HG03378 (cell line): ENCODE measurements at regions not wholly inside any gene's neighbourhood (a gene's known extent, or its start where the extent isn't known, plus 50 kb on each side); places are given as distances from the start of the nearest gene placed in this dataset.

Source experiments
- ATAC-seq: cut with Tn5 transposase; IDR thresholded peaks from one replicate; pipeline ENCODE4 v1.9.1; 2021; ENCODE audit warnings: mild to moderate bottlenecking, moderate library complexity; ENCODE audit not compliant: unreplicated experiment

DNA sequence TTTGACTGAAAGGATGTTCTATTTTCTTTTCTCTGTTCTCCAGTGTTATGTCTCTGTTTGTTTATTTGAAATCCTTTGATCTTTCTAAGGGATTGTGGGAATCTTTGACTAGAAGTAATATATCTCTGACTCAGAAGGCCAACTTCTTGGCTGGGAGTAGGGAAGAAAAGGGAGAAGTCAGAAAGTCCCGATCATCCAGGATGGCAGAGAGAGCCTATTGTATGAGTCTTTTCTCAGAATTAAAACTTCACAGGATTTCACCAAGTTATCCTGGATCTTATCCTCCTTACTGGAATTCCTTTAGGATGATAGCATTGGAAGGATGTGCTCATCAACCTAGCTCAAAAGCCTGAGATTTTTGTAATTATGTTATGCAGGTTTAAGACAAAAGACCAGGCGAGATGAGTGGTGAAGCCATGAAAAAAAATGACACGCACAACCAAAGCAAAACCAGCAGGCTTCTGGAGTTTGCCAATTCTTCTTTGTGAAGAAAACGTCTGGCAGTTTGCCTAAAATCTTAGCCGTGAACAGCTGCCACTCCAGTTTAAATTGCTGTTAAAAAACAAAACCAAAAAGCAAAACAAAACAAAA is 383.6 kb upstream of the SMIM21 start:
- no peak for ATAC-seq

DNA sequence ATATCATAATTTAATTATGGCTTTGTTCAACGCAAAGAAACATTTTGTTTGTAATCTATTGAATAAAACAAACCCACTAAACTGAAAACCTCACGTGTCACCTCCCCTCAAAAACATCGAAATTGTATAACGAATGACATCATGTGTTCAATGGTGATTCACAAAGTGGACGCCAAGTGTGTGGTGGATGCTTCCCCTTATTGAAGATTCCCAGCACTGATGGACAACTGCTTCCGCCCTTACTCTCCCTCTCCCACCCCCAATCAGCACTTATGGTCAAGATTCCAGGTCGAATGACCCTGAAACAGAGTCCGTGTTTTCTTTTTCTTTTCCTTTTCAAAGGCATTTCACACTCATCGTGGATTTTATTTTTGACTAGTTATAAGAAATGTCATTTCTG is 383.0 kb upstream of the SMIM21 start:
- no peak for ATAC-seq

GRCh38 chr18:75809926-75810255 is 382.4 kb upstream of the SMIM21 start:
- no peak for ATAC-seq

DNA sequence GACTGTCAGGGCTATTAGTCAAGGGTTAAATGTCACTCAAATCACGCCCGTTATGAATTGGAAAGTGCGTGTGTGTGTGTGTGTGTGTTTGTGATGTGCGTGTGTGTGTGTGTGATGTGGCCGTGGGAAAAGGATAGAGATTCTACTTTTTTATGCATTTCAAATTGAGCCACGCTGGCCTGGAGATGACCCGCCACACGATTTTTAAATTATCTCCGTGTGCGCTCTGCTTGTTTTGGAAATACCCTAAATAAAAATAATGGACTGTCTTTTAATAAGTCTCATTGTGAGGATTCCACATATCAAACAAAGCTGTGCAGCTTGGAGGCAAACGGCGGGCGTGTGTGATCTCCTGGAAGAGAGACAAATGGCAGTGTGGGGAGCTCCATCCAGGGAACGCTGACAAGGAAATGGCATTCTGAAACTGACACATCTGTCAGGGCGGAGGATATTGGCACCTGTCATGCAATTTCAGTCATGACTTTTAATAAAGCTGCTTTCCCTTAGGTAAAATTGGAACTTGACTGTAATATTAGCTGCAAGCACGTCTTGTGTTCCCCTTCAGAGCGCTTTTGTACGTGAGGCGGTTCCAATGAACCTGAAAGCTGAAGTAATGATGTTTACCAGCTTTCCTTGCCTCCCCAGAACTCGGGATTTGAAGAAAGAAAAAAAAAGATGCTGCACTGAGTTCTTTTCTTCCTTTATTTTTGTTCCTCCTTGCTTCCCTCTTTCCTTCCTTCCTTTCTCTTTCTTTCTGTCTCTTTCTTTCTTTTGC is 381.8 kb upstream of the SMIM21 start:
- no peak for ATAC-seq

GRCh38 chr18:75805265-75805664 is 377.8 kb upstream of the SMIM21 start:
- no peak for ATAC-seq

GRCh38 chr18:75802681-75803080 is 375.2 kb upstream of the SMIM21 start:
- no peak for ATAC-seq

DNA sequence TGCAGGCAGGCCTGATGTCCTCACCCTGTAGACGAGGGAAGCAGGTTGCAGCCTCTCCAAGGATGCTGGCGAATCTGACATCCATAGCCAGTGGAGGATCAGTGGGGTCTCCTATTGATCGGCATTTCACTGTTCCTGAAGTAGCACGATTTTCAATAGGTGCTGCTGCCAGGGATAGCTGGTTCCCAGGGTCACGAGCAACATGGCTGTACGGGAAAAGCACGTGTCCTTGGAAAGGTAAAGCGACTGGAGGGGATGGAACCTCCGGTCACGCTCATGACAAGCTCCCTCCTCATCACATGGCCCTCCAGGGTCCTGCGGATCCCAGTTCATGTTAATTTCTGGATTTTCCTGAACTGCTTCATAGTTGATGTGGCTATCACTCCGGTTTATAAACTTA is 373.7 kb upstream of the SMIM21 start:
- ATAC-seq, result no peak

- no peak for ATAC-seq
These were observed 372.8 kb upstream of the SMIM21 start for GRCh38 chr18:75800331-75800648.

DNA sequence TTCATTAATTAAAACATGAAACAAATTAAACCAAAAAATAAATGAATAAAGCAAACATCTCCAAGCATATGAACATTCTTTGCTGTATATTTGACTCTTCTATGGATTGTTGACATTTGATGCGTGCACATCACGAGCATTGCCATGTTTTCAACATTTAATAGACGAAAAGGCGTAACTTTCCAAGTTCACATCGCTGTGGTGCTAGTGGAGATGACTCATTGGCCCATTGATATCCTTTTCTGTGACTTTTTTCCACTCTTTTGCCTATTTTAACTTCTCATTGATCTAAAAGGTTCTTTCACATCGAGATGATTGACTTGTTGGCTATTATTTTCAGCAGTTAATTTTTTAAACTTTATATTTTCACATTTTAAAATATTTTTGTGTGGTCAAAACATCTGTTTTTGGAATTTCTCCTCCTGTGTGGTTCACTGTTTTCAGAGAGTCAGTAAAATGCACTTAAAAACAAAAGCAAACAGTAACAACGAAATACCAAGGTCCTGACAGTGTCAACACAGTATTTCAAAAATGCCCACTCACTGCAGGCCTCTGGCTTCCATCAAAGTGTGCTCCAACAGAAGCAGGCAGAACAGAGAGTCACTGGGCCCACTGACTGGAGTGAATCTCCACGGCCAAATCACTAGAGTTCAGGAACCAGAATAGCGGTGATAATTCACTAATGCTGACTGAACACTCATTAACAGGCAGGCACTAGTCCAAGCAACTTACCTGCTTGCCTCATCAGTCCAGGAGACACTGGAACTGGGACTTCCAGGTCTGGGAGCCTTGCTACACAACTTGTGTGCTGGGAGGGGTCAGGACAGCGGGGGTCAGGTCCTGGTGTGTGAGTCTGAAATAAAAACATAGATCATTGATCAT is 372.2 kb upstream of the SMIM21 start:
- ATAC-seq, result no peak

- ATAC-seq, result no peak
These were observed 369.5 kb upstream of the SMIM21 start for GRCh38 chr18:75797046-75797445.

- ATAC-seq, result no peak
These were observed 363.3 kb upstream of the SMIM21 start for GRCh38 chr18:75790796-75791195.

GRCh38 chr18:75790111-75790510 is 362.6 kb upstream of the SMIM21 start:
- ATAC-seq, result no peak

DNA sequence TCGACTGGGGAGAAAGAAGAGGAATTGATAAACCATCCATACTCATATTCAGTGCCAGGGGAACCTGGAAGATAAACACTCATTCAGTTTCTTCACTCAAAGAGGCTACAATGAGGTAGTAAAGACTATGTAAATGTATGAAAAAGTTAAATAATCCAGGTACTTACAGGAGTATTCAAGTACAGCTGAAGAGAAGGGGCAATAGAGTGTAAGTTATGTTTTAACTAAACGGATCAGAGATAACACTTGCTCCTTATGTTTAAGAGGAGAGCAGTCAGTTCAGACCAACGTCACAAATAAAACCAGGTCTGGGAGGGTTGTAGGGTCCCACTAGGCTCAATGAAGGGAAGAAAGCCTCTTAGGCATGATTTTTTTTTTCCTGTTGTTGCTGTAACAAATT is 358.3 kb upstream of the SMIM21 start:
- no peak for ATAC-seq

- no peak for ATAC-seq
These were observed 357.7 kb upstream of the SMIM21 start for GRCh38 chr18:75785206-75785605.

- no peak for ATAC-seq
These were observed 356.9 kb upstream of the SMIM21 start for GRCh38 chr18:75784390-75784789.

GRCh38 chr18:75783566-75784281 is 356.2 kb upstream of the SMIM21 start:
- ATAC-seq, result no peak

- ATAC-seq, result no peak
These were observed 355.3 kb upstream of the SMIM21 start for GRCh38 chr18:75782826-75783225.

DNA sequence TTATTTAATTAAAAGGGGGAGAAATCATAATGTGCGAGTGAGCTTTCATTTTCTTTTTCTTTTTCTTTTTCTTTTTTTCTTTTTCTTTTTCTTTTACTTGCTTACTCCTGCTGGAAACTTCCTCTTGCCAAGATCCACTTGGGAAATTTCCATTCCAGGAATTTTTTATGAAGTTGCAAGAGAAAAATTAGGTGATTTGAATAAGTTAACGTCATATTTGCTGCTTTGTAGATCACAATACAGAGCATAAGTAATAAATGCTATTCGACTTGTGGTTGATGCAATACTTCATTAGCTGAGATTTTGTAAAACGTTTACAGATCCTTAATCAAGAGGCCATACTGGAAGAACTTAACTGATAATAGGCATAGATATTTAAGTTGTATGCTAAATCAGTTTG is 354.7 kb upstream of the SMIM21 start:
- ATAC-seq, result no peak

GRCh38 chr18:75779910-75780309 is 352.4 kb upstream of the SMIM21 start:
- no peak for ATAC-seq

GRCh38 chr18:75779450-75779849 is 351.9 kb upstream of the SMIM21 start:
- no peak for ATAC-seq

DNA sequence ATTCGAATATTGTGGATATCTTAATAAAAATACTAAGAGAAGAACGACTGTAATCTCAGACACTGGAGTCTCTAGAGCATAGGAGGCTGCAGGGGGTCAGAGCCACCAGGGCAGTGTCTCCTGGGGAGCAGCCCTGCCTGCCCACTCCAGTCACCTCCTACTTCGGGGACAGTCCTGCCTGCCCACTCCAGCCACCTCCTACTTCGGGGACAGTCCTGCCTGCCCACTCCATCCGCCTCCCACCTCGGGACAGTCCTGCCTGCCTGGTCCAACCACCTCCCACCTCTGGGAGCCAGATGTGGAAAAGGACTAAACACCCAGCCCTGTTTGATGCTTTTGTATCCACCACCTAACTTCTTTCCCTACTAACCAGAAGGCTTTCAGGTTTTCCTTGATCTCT is 350.1 kb upstream of the SMIM21 start:
- no peak for ATAC-seq
